ENCODE measurements at regions not wholly inside any gene's neighbourhood (a gene's known extent, or its start where the extent isn't known, plus 50 kb on each side); places are given as distances from the start of the nearest gene placed in this dataset.

DNA sequence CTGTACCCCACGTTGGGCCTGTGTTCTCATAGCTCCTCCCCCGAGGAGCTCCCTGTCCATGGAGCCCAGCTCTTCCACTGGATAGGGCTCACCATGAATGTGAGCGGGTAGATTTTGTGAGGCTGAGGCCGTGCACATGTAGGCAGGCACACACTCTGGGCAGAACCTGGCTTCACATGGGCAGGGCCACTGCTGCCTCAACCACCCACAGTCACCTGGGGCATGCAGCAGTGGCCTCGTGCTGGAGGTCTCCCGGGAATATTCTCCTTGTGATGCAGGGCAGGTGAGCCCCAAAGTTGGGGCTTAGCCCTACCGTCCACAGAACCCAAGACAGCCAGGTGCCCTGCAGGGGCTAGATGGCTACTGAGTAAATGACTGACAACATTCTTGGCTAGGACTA is 116.6 kb downstream of the TMEM130 start:
- no peak for ATAC-seq
- 33% methylated on average over 1 of the region's 7 CpGs for WGBS (ENCODE audit: insufficient coverage, low coverage, low lambda C conversion rate, missing lambda C conversion rate)
- intact Hi-C loops (cut with DNase I) = no loop called here

DNA sequence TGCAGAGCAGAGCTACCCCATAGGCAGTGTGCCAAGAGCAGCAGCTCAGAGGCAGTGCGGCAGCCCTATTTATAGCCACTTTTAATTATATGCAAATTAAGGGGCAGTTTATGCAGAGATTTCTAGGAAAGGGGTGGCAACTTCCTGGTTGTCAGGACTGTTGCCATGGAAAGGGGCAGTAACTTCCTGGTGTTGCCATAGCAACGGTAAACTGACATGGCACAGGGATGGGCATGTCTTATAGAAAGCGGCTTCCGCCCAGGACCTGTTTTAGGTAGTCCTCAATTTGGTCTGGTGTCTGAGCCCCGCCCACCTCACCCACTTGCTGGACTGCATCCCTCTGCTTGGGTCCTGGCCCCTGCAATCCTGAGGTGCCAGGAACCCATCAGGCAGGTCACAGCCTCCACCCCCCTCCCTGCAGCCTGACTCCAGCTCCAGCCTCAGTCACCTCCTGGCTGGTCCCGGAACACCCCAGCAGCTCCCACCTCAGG is 115.8 kb downstream of the TMEM130 start:
- no peak for DNase-seq
- H3K27ac ChIP-seq = no peak overlapping the region
- no peaks in the 10 kb centered on the region for H3K27me3 ChIP-seq
- TF ChIP-seq, protein P1, sequence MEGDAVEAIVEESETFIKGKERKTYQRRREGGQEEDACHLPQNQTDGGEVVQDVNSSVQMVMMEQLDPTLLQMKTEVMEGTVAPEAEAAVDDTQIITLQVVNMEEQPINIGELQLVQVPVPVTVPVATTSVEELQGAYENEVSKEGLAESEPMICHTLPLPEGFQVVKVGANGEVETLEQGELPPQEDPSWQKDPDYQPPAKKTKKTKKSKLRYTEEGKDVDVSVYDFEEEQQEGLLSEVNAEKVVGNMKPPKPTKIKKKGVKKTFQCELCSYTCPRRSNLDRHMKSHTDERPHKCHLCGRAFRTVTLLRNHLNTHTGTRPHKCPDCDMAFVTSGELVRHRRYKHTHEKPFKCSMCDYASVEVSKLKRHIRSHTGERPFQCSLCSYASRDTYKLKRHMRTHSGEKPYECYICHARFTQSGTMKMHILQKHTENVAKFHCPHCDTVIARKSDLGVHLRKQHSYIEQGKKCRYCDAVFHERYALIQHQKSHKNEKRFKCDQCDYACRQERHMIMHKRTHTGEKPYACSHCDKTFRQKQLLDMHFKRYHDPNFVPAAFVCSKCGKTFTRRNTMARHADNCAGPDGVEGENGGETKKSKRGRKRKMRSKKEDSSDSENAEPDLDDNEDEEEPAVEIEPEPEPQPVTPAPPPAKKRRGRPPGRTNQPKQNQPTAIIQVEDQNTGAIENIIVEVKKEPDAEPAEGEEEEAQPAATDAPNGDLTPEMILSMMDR (IDR thresholded peaks at IDR 0.05) = no peak
- no peak for TF ChIP-seq POLR2A (IDR thresholded peaks at IDR 0.05)
- no peaks in the 10 kb centered on the region for H3K36me3 ChIP-seq
- intact Hi-C loops (cut with DNase I) = no loop called here
- H3K4me1 ChIP-seq = no peaks in the 10 kb centered on the region
- no peak overlapping the region for H3K4me3 ChIP-seq
- 75% methylated on average over 2 of the region's 6 CpGs for WGBS (ENCODE audit: insufficient coverage, low coverage, low lambda C conversion rate, missing lambda C conversion rate)
- ATAC-seq = no peak
- no peaks in the 10 kb centered on the region for H3K9me3 ChIP-seq

More for the DNA sequence above, 116.6 kb downstream of the TMEM130 start:
- H3K9me3 ChIP-seq = no peaks in the 10 kb centered on the region
- H3K36me3 ChIP-seq = no peaks in the 10 kb centered on the region
- H3K27ac ChIP-seq = no peak overlapping the region
- no peak for DNase-seq
- no peak overlapping the region for H3K4me3 ChIP-seq
- H3K4me1 ChIP-seq = no peaks in the 10 kb centered on the region
- H3K27me3 ChIP-seq = no peaks in the 10 kb centered on the region
- TF ChIP-seq, protein P1 (IDR thresholded peaks at IDR 0.05) = no peak
- no peak for TF ChIP-seq POLR2A (IDR thresholded peaks at IDR 0.05)

DNA sequence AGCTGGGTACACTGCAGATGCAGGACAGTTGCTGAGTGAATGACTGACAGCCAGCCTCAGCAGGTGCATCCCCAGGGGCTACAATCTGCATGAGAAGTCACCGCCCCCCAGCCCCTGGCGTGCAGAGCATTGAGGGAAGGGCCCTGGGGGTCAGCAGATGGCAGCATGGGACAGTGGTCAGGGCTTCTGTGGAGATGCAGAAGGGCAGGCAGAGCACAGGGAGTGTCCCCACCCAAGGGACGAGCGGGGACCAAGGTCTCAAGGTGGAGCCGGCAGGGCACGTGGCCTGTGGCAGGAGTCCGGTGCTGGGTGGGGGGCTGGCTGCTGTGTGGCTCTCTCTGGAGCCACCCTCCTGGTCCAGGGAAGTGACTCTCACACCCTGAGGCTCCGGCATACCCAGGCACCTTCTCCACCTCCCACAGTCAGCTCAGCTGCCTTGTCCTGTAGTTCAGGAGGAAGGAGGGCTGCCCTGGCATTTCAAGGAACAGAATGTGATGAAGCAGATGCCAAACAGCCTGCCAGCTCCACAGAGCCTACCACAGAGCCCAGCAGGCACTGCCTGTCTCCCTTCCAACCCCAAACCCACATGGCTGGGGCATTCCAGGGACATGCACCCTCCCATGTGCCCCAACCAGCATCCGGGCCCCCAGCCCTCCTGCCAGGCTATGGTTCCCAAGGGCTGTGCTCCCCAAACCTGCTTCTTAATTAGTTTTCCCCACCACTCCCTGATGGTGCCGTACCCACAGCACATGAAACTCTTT is 114.5 kb downstream of the TMEM130 start:
- no peak for TF ChIP-seq POLR2A (IDR thresholded peaks at IDR 0.05)
- TF ChIP-seq, protein P1 (IDR thresholded peaks at IDR 0.05) = no peak
- Histone ChIP-seq H3K36me3 (no peaks in the 10 kb centered on the region), H3K27me3 (no peaks in the 10 kb centered on the region), H3K4me1 (no peaks in the 10 kb centered on the region), H3K4me3 (no peak overlapping the region), H3K9me3 (no peaks in the 10 kb centered on the region), H3K27ac (no peak overlapping the region)
- no peak for DNase-seq
- WGBS (ENCODE audit: insufficient coverage, low coverage, low lambda C conversion rate, missing lambda C conversion rate) = 90% methylated on average over 2 of the region's 10 CpGs
- peak in 1 of 4 donors; percentile 39 for ATAC-seq
- intact Hi-C loops (cut with DNase I) = no loop called here

DNA sequence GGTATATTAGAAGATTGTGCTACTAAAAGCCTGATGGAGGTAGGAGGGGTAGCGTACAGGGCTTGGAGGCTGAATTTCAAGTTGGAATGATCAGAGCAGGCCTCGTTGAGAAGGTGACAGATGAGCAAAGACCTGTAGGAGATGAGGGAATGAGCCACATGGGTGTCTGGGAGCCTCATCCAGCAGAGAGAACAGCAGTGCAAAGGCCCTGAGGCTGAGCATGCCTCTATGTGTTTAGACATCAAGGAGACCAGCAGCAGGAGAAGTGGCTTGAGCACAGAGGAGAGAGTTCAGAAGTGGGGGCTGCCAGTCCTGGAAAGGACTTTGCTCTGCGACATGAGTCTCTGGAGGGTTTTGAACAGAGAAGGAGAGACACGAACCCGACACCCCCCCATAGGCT is 111.7 kb downstream of the TMEM130 start:
- no peaks in the 10 kb centered on the region for H3K27me3 ChIP-seq
- no peaks in the 10 kb centered on the region for H3K36me3 ChIP-seq
- intact Hi-C loops (cut with DNase I) = no loop called here
- TF ChIP-seq, protein P1 (IDR thresholded peaks at IDR 0.05) = no peak
- TF ChIP-seq POLR2A (IDR thresholded peaks at IDR 0.05) = no peak
- H3K4me3 ChIP-seq = no peak overlapping the region
- H3K27ac ChIP-seq = no peak overlapping the region
- no peak for ATAC-seq
- DNase-seq = no peak
- H3K9me3 ChIP-seq = no peaks in the 10 kb centered on the region
- WGBS (ENCODE audit: insufficient coverage, low coverage, low lambda C conversion rate, missing lambda C conversion rate) = 63% methylated on average over 5 of the region's 5 CpGs
- no peaks in the 10 kb centered on the region for H3K4me1 ChIP-seq
